K562 (cell line): ENCODE measurements at regions not wholly inside any gene's neighbourhood (a gene's known extent, or its start where the extent isn't known, plus 50 kb on each side); places are given as distances from the start of the nearest gene placed in this dataset.

Experiments
- EZH2 ChIP-seq: IDR thresholded peaks from 2 replicates; pipeline ENCODE4 v1.6.1; 2012; ENCODE audit warnings: low read depth, mild to moderate bottlenecking, inconsistent platforms, low read length, borderline replicate concordance
- FOSL1 ChIP-seq: fragments of 200-800 bp; sonication (Bioruptor generic); conservative IDR thresholded peaks from 2 replicates; pipeline ENCODE4 v1.6.1; 2016; ENCODE audit warnings: missing genetic modification characterization, missing compliant biosample characterization

DNA sequence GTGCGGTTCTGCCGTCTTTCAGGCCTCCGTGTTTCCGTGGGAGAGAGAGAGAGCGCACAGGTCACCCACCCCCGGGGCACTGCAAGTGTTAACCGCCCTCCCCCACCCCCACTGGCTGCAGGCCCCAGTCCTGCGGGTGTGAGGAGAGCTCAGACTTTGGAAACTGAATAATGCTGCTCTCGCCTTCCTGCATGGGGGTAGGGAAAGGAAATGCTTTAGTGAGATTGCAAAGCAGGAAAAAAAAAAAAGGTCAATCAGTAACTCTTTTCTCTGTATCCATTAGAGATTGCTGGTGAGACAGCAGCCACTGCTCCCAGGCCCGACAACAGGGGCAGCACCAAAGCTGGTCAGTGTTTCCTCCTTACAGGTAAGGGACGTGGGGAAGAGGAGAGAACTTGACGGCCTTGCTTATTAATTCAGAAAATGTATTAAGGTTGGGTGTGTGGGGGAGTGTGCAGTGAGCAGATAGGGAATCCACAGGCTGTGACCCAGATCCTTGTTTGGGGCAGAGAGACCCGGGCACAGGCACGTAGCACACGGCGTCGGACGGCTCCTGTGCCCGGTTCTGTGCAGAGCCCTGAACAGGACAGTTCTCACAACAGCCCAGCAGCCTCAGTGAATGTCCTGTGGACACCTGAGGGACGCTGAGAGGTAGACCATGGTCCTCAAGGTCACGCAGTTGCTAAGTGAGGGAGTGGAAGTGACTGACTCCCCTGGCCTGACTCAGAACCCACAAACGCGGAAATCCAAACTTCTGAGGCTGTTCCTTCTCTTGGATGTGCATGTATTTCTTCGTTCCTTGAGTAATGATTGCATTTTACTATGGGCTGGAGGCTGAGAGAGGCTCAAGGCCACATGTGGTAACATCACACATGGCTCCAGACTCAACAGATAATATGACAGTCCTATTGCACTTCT, 156.5 kb downstream of the FOXL1 start:
- no peak for TF ChIP-seq FOSL1 (tag)
- no peak for TF ChIP-seq EZH2
